ENCODE measurements at regions not wholly inside any gene's neighbourhood (a gene's known extent, or its start where the extent isn't known, plus 50 kb on each side); places are given as distances from the start of the nearest gene placed in this dataset.
"Not testable (repeated sequence)": the region's sequence is repeated elsewhere in the genome, so short reads cannot be mapped to it uniquely, and the experiment has no call there.

- peak; percentile 36 for DNase-seq (ENCODE audit: low spot score)
Observed at GRCh38 chr16:85441189-85441889, 171.8 kb upstream of the GSE1 start.

- DNase-seq (ENCODE audit: low spot score): no peak
Observed at GRCh38 chr16:85441890-85442670, 171.0 kb upstream of the GSE1 start.

- DNase-seq (ENCODE audit: low spot score): no peak
Observed at GRCh38 chr16:85443116-85443515, 170.0 kb upstream of the GSE1 start.

GRCh38 chr16:85443531-85443930 is 169.6 kb upstream of the GSE1 start:
- no peak for DNase-seq (ENCODE audit: low spot score)

GRCh38 chr16:85445064-85445778 is 167.9 kb upstream of the GSE1 start:
- DNase-seq (ENCODE audit: low spot score): no peak

- DNase-seq (ENCODE audit: low spot score): no peak
Observed at GRCh38 chr16:85445779-85446222, 167.3 kb upstream of the GSE1 start.

- no peak for DNase-seq (ENCODE audit: low spot score)
Observed at GRCh38 chr16:85446951-85447692, 166.0 kb upstream of the GSE1 start.

GRCh38 chr16:85447693-85448313 is 165.3 kb upstream of the GSE1 start:
- DNase-seq (ENCODE audit: low spot score): no peak

GRCh38 chr16:85448557-85449190 is 164.4 kb upstream of the GSE1 start:
- DNase-seq (ENCODE audit: low spot score): no peak

- no peak for DNase-seq (ENCODE audit: low spot score)
Observed at GRCh38 chr16:85449191-85449884, 163.8 kb upstream of the GSE1 start.

GRCh38 chr16:85449885-85450245 is 163.3 kb upstream of the GSE1 start:
- DNase-seq (ENCODE audit: low spot score): no peak

GRCh38 chr16:85451142-85451541 is 162.0 kb upstream of the GSE1 start:
- not testable (repeated sequence) for DNase-seq (ENCODE audit: low spot score)

GRCh38 chr16:85451641-85452363 is 161.3 kb upstream of the GSE1 start:
- no peak for DNase-seq (ENCODE audit: low spot score)

- DNase-seq (ENCODE audit: low spot score): no peak
Observed at GRCh38 chr16:85452364-85453193, 160.5 kb upstream of the GSE1 start.

- DNase-seq (ENCODE audit: low spot score): no peak
Observed at GRCh38 chr16:85453194-85453678, 159.9 kb upstream of the GSE1 start.

GRCh38 chr16:85453703-85454102 is 159.4 kb upstream of the GSE1 start:
- DNase-seq (ENCODE audit: low spot score): no peak

- no peak for DNase-seq (ENCODE audit: low spot score)
Observed at GRCh38 chr16:85454171-85454872, 158.8 kb upstream of the GSE1 start.

- no peak for DNase-seq (ENCODE audit: low spot score)
Observed at GRCh38 chr16:85455534-85455933, 157.6 kb upstream of the GSE1 start.

Data from hematopoietic multipotent progenitor cell treated with erythropoietin and hydrocortisone succinate and interleukin-3 and kit ligand, for 17 days (in vitro differentiated cells).